Stomach (tissue), 8 donors: ENCODE measurements at regions not wholly inside any gene's neighbourhood (a gene's known extent, or its start where the extent isn't known, plus 50 kb on each side); places are given as distances from the start of the nearest gene placed in this dataset.

ENCODE experiments used
- DNase-seq, 2 donors: peaks; one replicate each; pipeline versions ENCODE4 v3.0.0 to v3.0.0-alpha.2; 2013 to 2019
- H3K27ac ChIP-seq, 5 donors: fragments of 200-600 bp in 4 of 5; sonication (generic) in 4 of 5; one replicate each; pipeline ENCODE4 v1.5.1; 2013 to 2019; ENCODE audit warnings: mild to moderate bottlenecking in 1 of 5, moderate library complexity in 1 of 5
- H3K27me3 ChIP-seq, 3 donors: fragments of 200-600 bp; sonication (generic); one replicate each; pipeline ENCODE4 v1.5.1; 2017 to 2019; ENCODE audit warnings: mixed run types in 1 of 3
- H3K36me3 ChIP-seq, 4 donors: fragments of 200-600 bp; sonication (generic); 1 replicate in 3 of 4; 2 replicates in 1 of 4; pipeline ENCODE4 v1.5.1; 2016 to 2019
- H3K4me1 ChIP-seq, 4 donors: fragments of 200-600 bp; sonication (generic); one replicate each; pipeline ENCODE4 v1.5.1; 2016 to 2019
- H3K4me3 ChIP-seq, 4 donors: fragments of 200-600 bp; sonication (generic) in 3 of 4; one replicate each; pipeline ENCODE4 v1.5.1; 2016 to 2019; ENCODE audit warnings: mild to moderate bottlenecking in 1 of 4
- H3K9me3 ChIP-seq, 4 donors: fragments of 200-600 bp; sonication (generic); one replicate each; pipeline ENCODE4 v1.5.1; 2016 to 2019
- CTCF ChIP-seq, 7 experiments: fragments of 450-650 bp in 4 of 7; fragments of 200-600 bp in 3 of 7; sonication (generic) in 3 of 7; IDR thresholded peaks; one replicate each; pipeline ENCODE4 v1.5.1; 2016 to 2019; ENCODE audit warnings: antibody characterized with exemption in 7 of 7, control low read depth in 2 of 7, mild to moderate bottlenecking in 1 of 7
- EP300 ChIP-seq: sonication (generic); formaldehyde crosslinking; IDR thresholded peaks from one replicate; pipeline ENCODE4 v1.6.1; 2017; ENCODE audit warnings: antibody characterized with exemption
- POLR2A ChIP-seq, 4 donors: fragments of 450-650 bp; IDR thresholded peaks; one replicate each; pipeline ENCODE4 v1.6.1; 2016; ENCODE audit warnings: antibody characterized with exemption in 4 of 4, control low read depth in 2 of 4, mild to moderate bottlenecking in 1 of 4, moderate library complexity in 1 of 4
- POLR2AphosphoS5 ChIP-seq, 3 donors: sonication (generic); formaldehyde crosslinking; IDR thresholded peaks; one replicate each; pipeline ENCODE4 v1.6.1; 2016; ENCODE audit warnings: antibody characterized with exemption in 3 of 3
- WGBS, 5 donors: extraction: QIAGEN DNeasy Blood & Tissue Kit in 3 of 5; methylation state at CpG; one replicate each; pipeline versions ENCODE4 v1.1.5 to v1.1.7; 2013 to 2018; 5-methylcytosine and 5-hydroxymethylcytosine counted together
- intact Hi-C: fragments of 100-400 bp; cut with DNase I; formaldehyde crosslinking; loops from one replicate; pipeline ENCODE4 v1.15.1; 2023; ENCODE audit warnings: low total_unique reads
- donor health status: healthy with polysubstance abuse.
- donor health status: Bipolar disorder and iron deficiency.
- donor health status: healthy.

DNA sequence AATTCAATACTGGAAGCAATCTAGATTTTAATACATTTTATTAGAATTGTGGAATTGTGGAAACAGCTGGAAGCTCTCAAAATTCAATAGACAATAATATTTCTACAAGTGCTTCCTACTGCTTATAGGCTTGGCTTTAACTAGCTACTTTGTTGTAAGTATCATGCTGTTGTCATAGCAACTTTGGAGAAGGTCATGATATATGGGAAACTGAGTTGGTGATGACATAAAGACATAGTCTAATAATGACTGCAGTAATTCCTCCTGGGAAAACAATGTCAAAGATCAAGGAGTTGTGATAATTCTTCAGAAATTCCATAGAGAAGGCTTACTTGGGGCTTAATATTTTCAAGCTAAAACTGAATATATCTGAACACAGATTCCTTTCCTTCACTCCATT lies 266.6 kb downstream of the KIF21A start:
- intact Hi-C loops = no loop called here
- H3K9me3 ChIP-seq = no peaks in the 10 kb centered on the region
- no peak for TF ChIP-seq CTCF (IDR thresholded peaks at IDR 0.05)
- TF ChIP-seq EP300 = no peak
- peak in 1 of 2 donors; percentile 48 for DNase-seq
- H3K27ac ChIP-seq = no peak overlapping the region
- H3K4me1 ChIP-seq = no peaks in the 10 kb centered on the region
- H3K27me3 ChIP-seq = no peaks in the 10 kb centered on the region
- no peaks in the 10 kb centered on the region for H3K36me3 ChIP-seq
- H3K4me3 ChIP-seq = no peak overlapping the region

DNA sequence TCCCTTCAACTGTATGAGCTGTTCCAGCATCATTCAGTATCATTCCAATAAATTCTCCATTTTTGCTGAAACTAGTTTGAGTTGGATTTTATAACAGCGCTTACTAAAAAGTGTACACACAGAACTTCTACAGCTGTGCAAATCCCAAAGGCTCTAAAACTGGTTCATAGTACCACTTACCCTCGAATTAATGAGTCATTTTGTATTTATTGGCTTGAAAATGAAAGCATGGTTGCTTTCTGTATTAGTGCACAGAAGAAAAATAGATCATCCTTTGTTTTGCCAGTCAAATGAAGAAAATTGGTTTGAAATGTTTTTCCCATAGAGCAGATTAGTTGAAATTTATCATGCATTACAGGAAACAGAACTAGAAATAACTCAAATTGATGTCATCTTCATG lies 268.3 kb upstream of the CPNE8 start:
- Histone ChIP-seq H3K27me3 (no peaks in the 10 kb centered on the region), H3K27ac (no peak overlapping the region), H3K4me1 (no peaks in the 10 kb centered on the region), H3K36me3 (no peaks in the 10 kb centered on the region), H3K4me3 (no peak overlapping the region), H3K9me3 (no peaks in the 10 kb centered on the region)
- WGBS, 5 donors = 49 to 53% (median 52%) methylated on average over 2 of the region's 2 CpGs
- TF ChIP-seq POLR2A (IDR thresholded peaks at IDR 0.05) (no peak), CTCF (IDR thresholded peaks at IDR 0.05) (no peak), EP300 (no peak), POLR2AphosphoS5 (IDR thresholded peaks at IDR 0.05) (no peak)
- intact Hi-C loops = no loop called here
- DNase-seq = no peak

GRCh38 chr12:39165338-39165737 lies 259.9 kb upstream of the CPNE8 start:
- Histone ChIP-seq H3K9me3 (no peaks in the 10 kb centered on the region), H3K4me1 (peaks cover 0 to 8% (median 0%) of the 10 kb centered on the region in 4 donors), H3K4me3 (no peak overlapping the region), H3K27ac (no peak overlapping the region), H3K36me3 (no peaks in the 10 kb centered on the region), H3K27me3 (no peaks in the 10 kb centered on the region)
- DNase-seq = no peak
- intact Hi-C loops = no loop called here
- TF ChIP-seq POLR2AphosphoS5 (IDR thresholded peaks at IDR 0.05) = no peak
- TF ChIP-seq POLR2A (IDR thresholded peaks at IDR 0.05) = no peak
- TF ChIP-seq CTCF (IDR thresholded peaks at IDR 0.05) = no peak
- no peak for TF ChIP-seq EP300

DNA sequence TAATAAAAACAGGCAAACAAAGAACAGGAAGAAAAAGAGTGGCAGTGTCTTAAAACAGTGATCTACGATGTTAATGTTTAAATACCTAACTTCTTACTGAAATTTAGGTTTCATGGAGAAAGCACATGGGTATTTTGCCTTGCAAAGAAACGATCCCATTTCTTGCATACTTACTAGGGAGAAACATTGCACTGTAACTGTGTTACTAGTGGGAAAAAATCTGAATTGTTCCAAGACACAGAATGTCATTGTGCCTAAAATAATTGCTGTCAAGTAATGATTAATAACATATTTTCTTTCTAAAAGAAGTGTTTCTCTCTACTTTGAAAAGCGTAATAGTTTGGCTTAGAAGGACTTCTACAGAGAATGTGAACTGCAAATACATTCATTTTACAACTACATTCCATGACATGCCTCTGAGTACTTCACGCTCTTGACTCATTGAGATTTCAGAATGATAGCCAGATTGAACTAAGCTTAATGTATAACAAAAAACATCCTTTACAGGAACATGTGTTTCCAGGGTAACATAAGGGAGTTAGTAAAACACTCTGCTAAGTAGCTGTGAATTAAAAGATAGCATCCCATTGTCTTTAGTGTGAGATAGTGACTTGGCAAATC lies 256.2 kb upstream of the CPNE8 start:
- 49 to 71% (median 63%) methylated on average over 4 of the region's 4 CpGs for WGBS, 5 donors
- peak in 1 of 2 donors; percentile 5 for DNase-seq
- Histone ChIP-seq H3K27ac (no peak overlapping the region), H3K27me3 (no peaks in the 10 kb centered on the region), H3K9me3 (no peaks in the 10 kb centered on the region), H3K4me1 (peaks cover 0 to 8% (median 0%) of the 10 kb centered on the region in 4 donors), H3K36me3 (no peaks in the 10 kb centered on the region), H3K4me3 (no peak overlapping the region)
- intact Hi-C loops = no loop called here
- TF ChIP-seq POLR2AphosphoS5 (IDR thresholded peaks at IDR 0.05) = no peak
- TF ChIP-seq POLR2A (IDR thresholded peaks at IDR 0.05) = no peak
- TF ChIP-seq CTCF (IDR thresholded peaks at IDR 0.05) = no peak
